B cell (primary cell): ENCODE measurements at regions not wholly inside any gene's neighbourhood (a gene's known extent, or its start where the extent isn't known, plus 50 kb on each side); places are given as distances from the start of the nearest gene placed in this dataset.

Experiments used
- ATAC-seq: fragments of 200-7000 bp; cut with Tn5 transposase; one replicate; pipeline ENCODE4 v1.10.0; 2021; ENCODE audit warnings: low read depth, mild to moderate bottlenecking, moderate number of reproducible peaks, moderate library complexity
- CTCF ChIA-PET: fragments of 350-600 bp; sonication (Branson Sonifier 250); formaldehyde crosslinking; loops from one replicate; lab custom pipeline; 2021; ENCODE audit warnings: antibody characterized with exemption, inconsistent platforms; lab: Charles Lee
- POLR2A ChIA-PET: fragments of 350-600 bp; sonication (Branson Sonifier 250); formaldehyde crosslinking; loops from one replicate; lab custom pipeline; 2021; ENCODE audit warnings: antibody characterized with exemption; lab: Charles Lee
- DNase-seq: peaks from one replicate; pipeline ENCODE4 v3.0.0; 2013
- H2AFZ ChIP-seq: 2 replicates; pipeline ENCODE4 v1.6.1; 2012; ENCODE audit warnings: mild to moderate bottlenecking, low read depth, low read length; ENCODE audit not compliant: insufficient read depth, poor library complexity, severe bottlenecking
- H3K27ac ChIP-seq, 2 donors: 1 replicate in 1 of 2; 2 replicates in 1 of 2; pipeline ENCODE4 v1.5.1; 2012 to 2013; ENCODE audit warnings: low read length in 2 of 2, mild to moderate bottlenecking in 2 of 2, moderate library complexity in 1 of 2
- H3K27me3 ChIP-seq, 4 experiments: fragments of 200-600 bp in 1 of 4; sonication (generic) in 1 of 4; replicated peaks in 1 of 4; 1 replicate in 2 of 4; 2 replicates in 2 of 4; pipeline versions ENCODE4 v1.6.1 to v1.7.0; 2013 to 2016; ENCODE audit warnings: low read length in 3 of 4, mild to moderate bottlenecking in 2 of 4, mixed read lengths in 1 of 4, moderate library complexity in 1 of 4; ENCODE audit not compliant: insufficient read depth in 4 of 4, control insufficient read depth in 3 of 4; ENCODE audit errors: control extremely low read depth in 1 of 4
- H3K36me3 ChIP-seq, 2 experiments: replicated peaks in 1 of 2; 1 replicate in 1 of 2; 2 replicates in 1 of 2; pipeline versions ENCODE4 v1.6.1 to v1.7.1; 2013; ENCODE audit warnings: low read length in 1 of 2; ENCODE audit not compliant: insufficient read depth in 2 of 2, control insufficient read depth in 1 of 2; ENCODE audit errors: control extremely low read depth in 1 of 2, extremely low read depth in 1 of 2
- H3K4me1 ChIP-seq, 2 donors: fragments of 200-600 bp in 1 of 2; sonication (generic) in 1 of 2; 1 replicate in 1 of 2; 2 replicates in 1 of 2; pipeline versions ENCODE4 v1.5.1 to v1.6.1; 2013 to 2017; ENCODE audit warnings: low read length in 2 of 2; ENCODE audit not compliant: control insufficient read depth in 2 of 2, insufficient read depth in 2 of 2
- H3K4me2 ChIP-seq: replicated peaks from 2 replicates; pipeline ENCODE3; 2012; ENCODE audit warnings: mild to moderate bottlenecking, low read depth, low read length; ENCODE audit not compliant: poor library complexity, severe bottlenecking
- H3K4me3 ChIP-seq, 5 experiments: fragments of 200-600 bp in 1 of 5; sonication (generic) in 1 of 5; 1 replicate in 3 of 5; 2 replicates in 2 of 5; pipeline versions ENCODE4 v1.5.1 to v1.7.0; 2011 to 2016; ENCODE audit warnings: low read length in 4 of 5, mild to moderate bottlenecking in 4 of 5, low read depth in 2 of 5, control low read depth in 1 of 5, moderate library complexity in 1 of 5; ENCODE audit not compliant: insufficient read depth in 1 of 5; ENCODE audit errors: control extremely low read depth in 1 of 5, extremely low read depth in 1 of 5
- H3K79me2 ChIP-seq: fragments of 200-600 bp; sonication (generic); one replicate; pipeline ENCODE4 v1.6.0; 2016; ENCODE audit warnings: low read length; ENCODE audit not compliant: control insufficient read depth, insufficient read depth
- H3K9ac ChIP-seq: fragments of 200-600 bp; sonication (generic); 2 replicates; pipeline ENCODE4 v1.6.1; 2017; ENCODE audit warnings: mild to moderate bottlenecking, low read length, moderate library complexity
- H3K9me3 ChIP-seq, 3 donors: one replicate each; pipeline versions ENCODE4 v1.6.1 to v1.7.1; 2013; ENCODE audit warnings: low read length in 2 of 3; ENCODE audit not compliant: control insufficient read depth in 2 of 3, insufficient read depth in 1 of 3; ENCODE audit errors: control extremely low read depth in 1 of 3
- H4K20me1 ChIP-seq: 2 replicates; pipeline ENCODE4 v1.6.0; 2012; ENCODE audit warnings: mild to moderate bottlenecking, low read length; ENCODE audit not compliant: insufficient read depth, control insufficient read depth, poor library complexity, severe bottlenecking
- H3K27ac Mint-ChIP-seq: one replicate; pipeline ENCODE4 v1.8.0; 2021; ENCODE audit warnings: mixed read lengths
- H3K27me3 Mint-ChIP-seq: one replicate; pipeline ENCODE4 v1.8.0; 2021; ENCODE audit warnings: mixed read lengths
- H3K4me1 Mint-ChIP-seq: one replicate; pipeline ENCODE4 v1.8.0; 2021; ENCODE audit warnings: mixed read lengths
- H3K4me3 Mint-ChIP-seq: one replicate; pipeline ENCODE4 v1.8.0; 2021; ENCODE audit warnings: mixed read lengths
- H3K9me3 Mint-ChIP-seq: one replicate; pipeline ENCODE4 v1.8.0; 2022; ENCODE audit warnings: mixed read lengths; ENCODE audit not compliant: insufficient read depth
- EZH2 ChIP-seq: IDR thresholded peaks from 2 replicates; pipeline ENCODE4 v1.6.1; 2012; ENCODE audit warnings: borderline replicate concordance, low read depth, mild to moderate bottlenecking, moderate library complexity, low read length; ENCODE audit not compliant: insufficient read depth, poor library complexity, severe bottlenecking
- WGBS: methylation state at CpG from one replicate; pipeline ENCODE4 v1.1.5; 2013; ENCODE audit warnings: missing lambda C conversion rate; ENCODE audit not compliant: insufficient coverage; 5-methylcytosine and 5-hydroxymethylcytosine counted together
- intact Hi-C: fragments of 100-400 bp; cut with micrococcal nuclease; formaldehyde crosslinking; loops from one replicate; pipeline ENCODE4 v1.10.0; 2022
- TF ChIP-seq, protein P1 (sequence below): fragments of 200-600 bp; IDR thresholded peaks from one replicate; pipeline ENCODE4 v1.8.0; 2022; ENCODE audit warnings: antibody characterized with exemption, mild to moderate bottlenecking

DNA sequence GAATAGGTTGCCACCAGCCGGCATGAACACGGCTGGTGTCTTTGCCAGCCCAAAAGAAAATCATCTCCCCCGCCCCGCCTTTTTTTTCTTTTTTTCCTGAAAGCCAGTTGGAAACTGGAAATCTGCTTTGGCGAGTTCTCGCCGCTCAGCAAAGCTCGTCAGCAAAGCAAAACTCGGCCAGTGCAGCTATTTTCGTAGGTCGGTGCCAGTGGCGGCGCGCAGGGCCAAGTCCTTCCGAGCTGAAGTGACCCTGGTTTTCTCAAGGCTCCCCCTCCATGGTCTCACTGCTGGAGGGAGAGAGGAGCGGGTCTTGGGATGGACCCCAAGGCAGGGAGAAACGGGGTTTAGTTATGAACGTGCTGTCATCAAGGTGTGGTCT lies 248.4 kb upstream of the RTL1 start:
- Histone ChIP-seq H3K4me2 (no peak overlapping the region), H3K4me1 (no peaks in the 10 kb centered on the region), H3K9ac (no peak overlapping the region), H3K79me2 (no peaks in the 10 kb centered on the region), H3K27ac (no peak overlapping the region), H3K27me3 (no peaks in the 10 kb centered on the region), H3K4me3 (no peak overlapping the region), H2AFZ (no peak overlapping the region), H4K20me1 (no peaks in the 10 kb centered on the region), H3K36me3 (no peaks in the 10 kb centered on the region), H3K9me3 (peaks cover 0 to 18% (median 6%) of the 10 kb centered on the region in 3 donors)
- CTCF ChIA-PET: no interaction called here
- intact Hi-C loops: no loop called here
- 92% methylated on average over 18 of the region's 18 CpGs for WGBS
- ATAC-seq (no peak), DNase-seq (no peak)
- POLR2A ChIA-PET: no interaction called here
- Mint-ChIP-seq H3K4me1 (no peaks in the 10 kb centered on the region), H3K27ac (no peak overlapping the region), H3K4me3 (no peak overlapping the region), H3K27me3 (peaks cover 19% of the 10 kb centered on the region), H3K9me3 (peaks cover 11% of the 10 kb centered on the region)
- no peak for TF ChIP-seq EZH2
- TF ChIP-seq, protein P1, sequence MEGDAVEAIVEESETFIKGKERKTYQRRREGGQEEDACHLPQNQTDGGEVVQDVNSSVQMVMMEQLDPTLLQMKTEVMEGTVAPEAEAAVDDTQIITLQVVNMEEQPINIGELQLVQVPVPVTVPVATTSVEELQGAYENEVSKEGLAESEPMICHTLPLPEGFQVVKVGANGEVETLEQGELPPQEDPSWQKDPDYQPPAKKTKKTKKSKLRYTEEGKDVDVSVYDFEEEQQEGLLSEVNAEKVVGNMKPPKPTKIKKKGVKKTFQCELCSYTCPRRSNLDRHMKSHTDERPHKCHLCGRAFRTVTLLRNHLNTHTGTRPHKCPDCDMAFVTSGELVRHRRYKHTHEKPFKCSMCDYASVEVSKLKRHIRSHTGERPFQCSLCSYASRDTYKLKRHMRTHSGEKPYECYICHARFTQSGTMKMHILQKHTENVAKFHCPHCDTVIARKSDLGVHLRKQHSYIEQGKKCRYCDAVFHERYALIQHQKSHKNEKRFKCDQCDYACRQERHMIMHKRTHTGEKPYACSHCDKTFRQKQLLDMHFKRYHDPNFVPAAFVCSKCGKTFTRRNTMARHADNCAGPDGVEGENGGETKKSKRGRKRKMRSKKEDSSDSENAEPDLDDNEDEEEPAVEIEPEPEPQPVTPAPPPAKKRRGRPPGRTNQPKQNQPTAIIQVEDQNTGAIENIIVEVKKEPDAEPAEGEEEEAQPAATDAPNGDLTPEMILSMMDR: no peak

DNA sequence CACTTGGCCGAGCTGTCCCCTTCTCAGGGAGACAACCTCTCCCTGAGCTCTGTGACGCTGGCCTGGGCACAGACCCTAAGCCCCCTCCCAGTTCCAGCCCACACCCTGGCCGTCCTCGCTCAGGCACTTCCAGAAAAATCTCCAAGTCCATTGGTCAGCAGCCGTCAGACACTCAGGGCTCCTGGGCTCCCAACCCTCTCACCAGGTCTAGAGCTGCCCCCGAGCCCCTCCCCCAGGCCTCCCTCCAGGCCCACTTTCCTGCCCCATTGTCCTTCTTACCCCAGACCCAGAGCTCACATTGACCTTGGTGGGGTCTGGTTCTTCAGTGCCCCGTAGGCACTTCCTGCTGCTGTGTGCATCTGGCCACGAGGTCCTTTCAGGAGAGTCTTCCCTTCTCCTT lies 249.3 kb upstream of the RTL1 start:
- POLR2A ChIA-PET: no interaction called here
- Histone ChIP-seq H2AFZ (no peak overlapping the region), H3K9ac (no peak overlapping the region), H3K4me1 (no peaks in the 10 kb centered on the region), H3K4me3 (no peak overlapping the region), H4K20me1 (no peaks in the 10 kb centered on the region), H3K36me3 (no peaks in the 10 kb centered on the region), H3K4me2 (no peak overlapping the region), H3K27me3 (no peaks in the 10 kb centered on the region), H3K79me2 (no peaks in the 10 kb centered on the region), H3K27ac (no peak overlapping the region), H3K9me3 (peaks cover 0 to 18% (median 1%) of the 10 kb centered on the region in 3 donors)
- TF ChIP-seq, protein P1: no peak
- no peak for TF ChIP-seq EZH2
- intact Hi-C loops: no loop called here
- no peak overlapping the region for H3K27ac Mint-ChIP-seq
- DNase-seq (no peak), ATAC-seq (no peak)
- no peaks in the 10 kb centered on the region for H3K4me1 Mint-ChIP-seq
- CTCF ChIA-PET: no interaction called here
- peaks cover 6% of the 10 kb centered on the region for H3K9me3 Mint-ChIP-seq
- H3K27me3 Mint-ChIP-seq: peaks cover 19% of the 10 kb centered on the region
- no peak overlapping the region for H3K4me3 Mint-ChIP-seq
- WGBS: 82% methylated on average over 8 of the region's 8 CpGs
